Ascending aorta (tissue), 2 donors: ENCODE measurements at regions not wholly inside any gene's neighbourhood (a gene's known extent, or its start where the extent isn't known, plus 50 kb on each side); places are given as distances from the start of the nearest gene placed in this dataset.

Experiments
- DNase-seq, 2 donors: peaks; one replicate each; pipeline ENCODE4 v3.0.0-alpha.2; 2019; ENCODE audit warnings: low spot score in 2 of 2
- H3K27ac ChIP-seq, 2 donors: fragments of 200-600 bp; sonication (generic); one replicate each; pipeline ENCODE4 v1.5.1; 2016 to 2017; ENCODE audit warnings: mild to moderate bottlenecking in 1 of 2
- H3K27me3 ChIP-seq: fragments of 200-600 bp; sonication (generic); one replicate; pipeline ENCODE4 v1.5.1; 2017
- H3K36me3 ChIP-seq, 2 donors: fragments of 200-600 bp; sonication (generic); one replicate each; pipeline ENCODE4 v1.5.1; 2016
- H3K4me1 ChIP-seq, 2 donors: fragments of 200-600 bp; sonication (generic); one replicate each; pipeline ENCODE4 v1.5.1; 2016 to 2017; ENCODE audit warnings: mild to moderate bottlenecking in 1 of 2
- H3K4me3 ChIP-seq, 2 donors: fragments of 200-600 bp; sonication (generic); one replicate each; pipeline ENCODE4 v1.5.1; 2016 to 2017; ENCODE audit warnings: mild to moderate bottlenecking in 1 of 2
- H3K9me3 ChIP-seq, 2 donors: fragments of 200-600 bp; sonication (generic); one replicate each; pipeline ENCODE4 v1.5.1; 2016
- CTCF ChIP-seq, 3 experiments: fragments of 200-600 bp in 2 of 3; fragments of 450-650 bp in 1 of 3; sonication (generic) in 2 of 3; IDR thresholded peaks; one replicate each; pipeline ENCODE4 v1.5.1; 2016 to 2019; ENCODE audit warnings: antibody characterized with exemption in 3 of 3, mild to moderate bottlenecking in 1 of 3, moderate library complexity in 1 of 3
- intact Hi-C: fragments of 100-400 bp; cut with DNase I; formaldehyde crosslinking; loops from one replicate; pipeline ENCODE4 v1.15.1; 2023

DNA sequence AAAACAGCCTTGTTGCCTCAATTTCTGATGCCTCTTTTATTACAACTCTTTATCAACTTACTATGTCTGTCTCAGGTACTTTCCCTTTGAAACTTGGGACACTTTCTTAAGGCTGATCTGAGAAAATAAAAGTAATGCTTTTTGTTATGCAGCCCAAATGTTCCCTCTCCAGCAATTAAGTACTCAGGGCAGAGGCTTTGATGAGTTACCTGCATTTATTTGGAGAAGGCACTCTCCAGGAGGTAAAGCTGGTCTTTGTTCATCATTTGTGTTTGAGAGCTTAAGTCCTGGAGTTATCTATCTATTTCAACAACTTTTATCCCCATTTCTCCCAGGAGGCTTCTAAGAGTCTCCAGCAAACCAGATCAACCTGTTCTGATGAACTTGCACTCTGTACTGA is 259.2 kb downstream of the ASXL3 start:
- no peaks in the 10 kb centered on the region for H3K36me3 ChIP-seq
- H3K27ac ChIP-seq = no peak overlapping the region
- H3K27me3 ChIP-seq = no peaks in the 10 kb centered on the region
- no peaks in the 10 kb centered on the region for H3K4me1 ChIP-seq
- DNase-seq = no peak
- no peak for TF ChIP-seq CTCF (IDR thresholded peaks at IDR 0.05)
- no peaks in the 10 kb centered on the region for H3K9me3 ChIP-seq
- intact Hi-C loops = no loop called here
- no peak overlapping the region for H3K4me3 ChIP-seq

- Histone ChIP-seq H3K4me1 (no peaks in the 10 kb centered on the region), H3K27ac (no peak overlapping the region), H3K36me3 (no peaks in the 10 kb centered on the region), H3K27me3 (no peaks in the 10 kb centered on the region), H3K4me3 (no peak overlapping the region), H3K9me3 (peaks cover 0 to 3% of the 10 kb centered on the region in 2 donors)
- intact Hi-C loops = no loop called here
- DNase-seq = no peak
- no peak for TF ChIP-seq CTCF (IDR thresholded peaks at IDR 0.05)
These were observed 258.5 kb downstream of the ASXL3 start for GRCh38 chr18:33836564-33836963.

GRCh38 chr18:33835419-33835818 is 257.4 kb downstream of the ASXL3 start:
- intact Hi-C loops = no loop called here
- TF ChIP-seq CTCF (IDR thresholded peaks at IDR 0.05) = no peak
- no peak for DNase-seq

GRCh38 chr18:33833842-33834241 is 255.8 kb downstream of the ASXL3 start:
- Histone ChIP-seq H3K27me3 (no peaks in the 10 kb centered on the region), H3K36me3 (no peaks in the 10 kb centered on the region), H3K4me1 (no peaks in the 10 kb centered on the region), H3K27ac (no peak overlapping the region), H3K9me3 (peaks cover 0 to 9% of the 10 kb centered on the region in 2 donors), H3K4me3 (no peak overlapping the region)
- intact Hi-C loops = no loop called here
- no peak for TF ChIP-seq CTCF (IDR thresholded peaks at IDR 0.05)
- no peak for DNase-seq

More at GRCh38 chr18:33835419-33835818, 257.4 kb downstream of the ASXL3 start:
- Histone ChIP-seq H3K4me1 (no peaks in the 10 kb centered on the region), H3K4me3 (no peak overlapping the region), H3K9me3 (peaks cover 0 to 9% of the 10 kb centered on the region in 2 donors), H3K27ac (no peak overlapping the region), H3K27me3 (no peaks in the 10 kb centered on the region), H3K36me3 (no peaks in the 10 kb centered on the region)

DNA sequence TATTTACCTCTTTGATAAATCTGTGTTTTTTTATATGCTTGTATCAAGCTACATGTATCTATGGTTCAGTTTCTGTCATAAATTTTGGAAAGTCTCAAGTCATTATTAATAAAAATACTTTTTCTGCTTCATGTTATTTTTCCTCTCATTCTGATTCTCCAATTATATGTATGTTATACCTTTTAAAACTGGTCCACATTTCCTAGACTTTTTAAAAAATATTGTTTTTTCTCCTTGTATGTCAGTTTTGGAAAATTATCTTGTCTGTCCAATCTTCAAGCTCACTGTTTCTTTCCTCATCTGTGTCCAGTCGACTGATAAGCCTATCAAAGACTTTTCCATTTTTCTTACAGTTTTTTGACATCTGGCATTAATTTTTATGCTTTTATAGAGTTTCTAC is 253.4 kb downstream of the ASXL3 start:
- Histone ChIP-seq H3K4me1 (no peaks in the 10 kb centered on the region), H3K9me3 (peaks cover 0 to 9% of the 10 kb centered on the region in 2 donors), H3K27me3 (no peaks in the 10 kb centered on the region), H3K36me3 (no peaks in the 10 kb centered on the region), H3K4me3 (no peak overlapping the region), H3K27ac (no peak overlapping the region)
- no peak for DNase-seq
- intact Hi-C loops = no loop called here
- no peak for TF ChIP-seq CTCF (IDR thresholded peaks at IDR 0.05)

DNA sequence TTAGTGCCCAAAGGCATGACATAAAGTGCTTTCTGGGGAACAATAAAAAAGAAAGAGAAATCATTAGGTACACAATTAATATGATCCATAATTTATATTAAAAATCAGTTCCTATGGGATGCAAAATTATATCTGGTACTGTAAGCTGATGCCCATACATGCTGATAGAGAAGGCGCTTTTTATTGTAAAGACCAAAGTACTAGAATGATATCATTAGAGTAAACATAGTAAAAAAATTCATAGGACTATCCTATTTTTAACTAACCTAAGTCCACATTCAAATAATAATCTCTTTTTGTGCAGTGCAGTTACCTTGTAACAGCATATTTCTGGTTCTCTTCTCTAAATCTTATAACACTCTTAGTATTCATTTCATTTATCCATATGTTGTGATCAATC is 252.2 kb downstream of the ASXL3 start:
- Histone ChIP-seq H3K4me1 (no peaks in the 10 kb centered on the region), H3K27me3 (no peaks in the 10 kb centered on the region), H3K9me3 (peaks cover 0 to 9% of the 10 kb centered on the region in 2 donors), H3K36me3 (no peaks in the 10 kb centered on the region), H3K4me3 (no peak overlapping the region), H3K27ac (no peak overlapping the region)
- DNase-seq = no peak
- intact Hi-C loops = no loop called here
- no peak for TF ChIP-seq CTCF (IDR thresholded peaks at IDR 0.05)
